HG03280 (cell line): ENCODE measurements at regions not wholly inside any gene's neighbourhood (a gene's known extent, or its start where the extent isn't known, plus 50 kb on each side); places are given as distances from the start of the nearest gene placed in this dataset.

Source experiments
- ATAC-seq: cut with Tn5 transposase; IDR thresholded peaks from one replicate; pipeline ENCODE4 v1.9.1; 2021; ENCODE audit warnings: mild to moderate bottlenecking, moderate library complexity; ENCODE audit not compliant: unreplicated experiment

GRCh38 chr18:44518666-44519065 lies 162.0 kb upstream of the SETBP1 start:
- ATAC-seq: no peak

DNA sequence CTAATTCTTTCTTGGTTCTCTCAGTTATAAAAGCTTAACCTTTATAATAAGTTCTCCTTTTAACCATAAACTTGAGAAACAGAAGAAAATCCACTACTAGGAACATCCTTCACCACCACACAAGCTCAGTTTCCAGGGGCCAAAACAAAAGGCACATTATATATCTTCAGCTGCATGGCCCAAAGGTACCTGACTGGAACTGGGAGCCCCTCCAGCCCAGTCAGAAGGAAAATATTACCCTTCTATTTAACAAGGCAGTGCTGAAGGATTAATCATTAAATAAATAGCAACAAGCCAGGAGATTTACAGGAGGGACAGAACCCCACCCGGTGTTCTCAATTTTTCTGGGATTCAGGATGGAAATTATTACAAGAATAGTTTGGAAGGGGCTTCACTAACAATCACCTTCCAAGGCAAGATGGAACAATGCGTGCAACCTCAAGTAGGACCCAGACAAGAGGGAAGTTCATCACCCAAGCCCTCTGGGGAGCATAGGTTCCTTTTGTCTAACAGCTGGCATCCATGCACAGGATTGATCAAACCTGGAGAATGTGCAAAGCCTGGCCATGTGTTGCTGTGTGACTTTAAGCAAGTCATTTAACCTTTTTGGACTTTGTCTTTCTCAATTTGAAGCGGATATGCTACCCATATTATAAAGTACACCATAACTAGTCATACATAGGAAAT lies 159.6 kb upstream of the SETBP1 start:
- ATAC-seq: no peak

DNA sequence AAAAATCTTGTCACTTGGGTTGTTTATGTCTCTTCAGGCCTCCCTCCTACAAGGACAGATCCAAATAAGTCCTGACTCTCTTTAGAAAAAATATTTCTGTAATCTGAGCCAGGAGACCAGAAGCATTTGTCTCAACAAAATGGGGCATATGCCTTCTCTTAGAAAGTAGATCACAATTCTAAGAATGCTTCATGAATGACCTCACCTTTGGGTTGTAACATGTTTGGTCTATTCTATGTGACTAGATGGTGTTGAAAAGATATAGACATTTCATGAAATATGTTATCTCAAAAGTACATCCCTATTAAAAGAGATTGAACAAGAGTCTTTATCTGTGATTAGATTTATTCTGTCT lies 159.0 kb upstream of the SETBP1 start:
- ATAC-seq: no peak

DNA sequence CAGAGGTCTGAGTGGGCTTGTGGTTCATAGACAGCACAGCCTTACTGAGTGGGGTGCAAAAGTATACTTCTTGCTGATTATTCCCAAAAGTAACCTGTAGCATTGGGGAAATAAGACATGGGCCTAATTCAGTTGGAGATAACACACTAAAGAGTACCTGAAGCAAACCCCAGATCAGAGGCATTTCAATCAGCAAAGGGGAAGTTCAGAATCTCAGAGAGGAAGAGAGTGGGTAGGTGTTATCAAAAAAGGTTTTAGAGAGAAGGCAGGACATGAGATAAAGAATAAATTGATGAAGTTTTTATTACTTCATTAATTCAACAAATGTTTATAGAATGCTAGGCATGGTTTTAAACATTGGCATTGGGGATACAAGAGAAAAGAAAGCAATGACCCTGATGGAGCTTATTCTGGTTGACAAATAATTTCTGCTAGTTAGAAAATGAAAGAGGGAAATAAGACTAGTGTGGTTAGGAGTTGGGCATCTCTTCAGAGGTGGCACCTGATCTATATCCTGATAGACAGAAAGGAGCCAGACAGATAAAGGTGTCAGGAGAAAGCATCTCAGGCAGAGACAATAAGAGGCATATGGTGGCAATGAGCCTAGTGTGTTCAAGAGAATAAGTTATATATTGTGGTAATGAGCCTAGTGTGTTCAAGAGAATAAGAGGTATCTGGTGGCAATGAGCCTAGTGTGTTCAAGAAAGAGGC lies 153.8 kb upstream of the SETBP1 start:
- no peak for ATAC-seq

DNA sequence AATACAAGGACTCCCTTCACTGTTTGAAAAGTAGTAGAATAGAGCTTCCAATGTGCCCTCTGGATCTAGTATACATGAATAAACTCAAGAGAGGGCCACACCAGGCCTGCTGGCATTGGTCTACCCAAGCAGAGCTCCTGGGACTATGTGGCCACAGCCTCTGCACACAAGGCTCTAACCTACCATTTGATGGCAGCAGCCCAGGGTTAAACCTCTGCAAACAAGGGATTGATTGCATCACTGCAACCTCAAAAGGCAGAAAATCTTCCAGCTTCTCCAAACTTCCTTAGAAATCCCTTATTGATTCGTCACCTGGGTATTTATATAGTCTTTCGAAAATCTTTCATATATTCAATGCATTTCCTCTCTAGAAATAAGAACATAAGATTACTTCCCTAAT lies 147.6 kb upstream of the SETBP1 start:
- ATAC-seq: no peak

GRCh38 chr18:44536046-44536445 lies 144.6 kb upstream of the SETBP1 start:
- no peak for ATAC-seq

- no peak for ATAC-seq
Measured at GRCh38 chr18:44536619-44537018, 144.1 kb upstream of the SETBP1 start.

DNA sequence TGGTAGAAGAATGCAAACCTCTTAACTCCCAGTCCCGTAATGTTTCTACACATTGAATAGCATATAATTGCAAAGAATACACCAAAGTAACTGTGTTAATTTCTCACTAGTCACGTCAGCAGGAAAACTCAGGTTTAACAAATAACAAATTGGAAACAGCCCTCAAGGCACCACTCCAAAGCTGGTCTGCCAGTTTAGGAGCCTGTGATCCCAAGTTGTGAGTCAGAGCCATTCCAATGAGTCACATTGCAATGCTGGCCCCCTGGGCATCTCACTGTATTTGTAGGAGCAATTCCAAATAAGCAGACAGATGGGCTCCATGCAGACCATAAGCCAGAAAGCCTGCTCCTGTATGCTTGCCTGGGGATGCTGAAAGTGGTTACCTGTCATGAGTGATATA lies 143.2 kb upstream of the SETBP1 start:
- no peak for ATAC-seq

DNA sequence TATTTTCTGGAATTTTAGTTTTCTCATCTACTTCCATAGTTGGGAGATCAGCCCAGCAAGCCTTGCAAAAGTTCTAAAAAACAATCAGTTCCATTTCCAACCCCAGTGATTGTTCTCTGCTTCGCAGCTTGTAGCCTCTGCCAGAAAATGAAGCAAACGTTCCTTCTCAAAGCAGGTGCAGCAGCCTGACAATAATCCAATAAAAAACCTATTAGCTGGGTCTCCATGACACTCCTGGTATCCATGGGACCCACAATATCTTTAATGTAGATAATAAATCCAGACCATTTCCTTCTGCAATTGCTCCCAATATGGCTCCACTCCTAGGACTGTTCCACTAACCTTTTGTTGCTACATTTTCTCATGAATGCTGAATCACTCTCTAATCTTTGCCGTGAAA lies 140.8 kb upstream of the SETBP1 start:
- no peak for ATAC-seq

DNA sequence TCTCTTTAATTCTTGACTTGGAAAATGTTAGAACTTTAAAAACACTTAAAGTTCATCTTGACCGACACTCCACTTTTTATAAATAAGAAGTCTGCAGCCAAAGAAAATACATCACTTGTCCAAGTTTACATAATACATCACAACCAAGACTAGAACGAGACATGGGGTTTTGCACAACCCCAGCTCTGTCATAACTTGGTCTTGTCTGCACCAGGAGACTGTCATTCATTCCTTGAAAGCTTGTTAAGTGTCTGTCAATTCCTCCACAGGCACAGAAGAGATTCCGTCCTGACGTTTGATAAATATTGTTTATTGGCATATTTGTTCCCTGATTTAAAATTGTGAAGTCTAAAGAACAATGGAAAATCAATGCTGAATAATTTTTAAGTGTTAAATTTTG lies 139.5 kb upstream of the SETBP1 start:
- ATAC-seq: no peak

DNA sequence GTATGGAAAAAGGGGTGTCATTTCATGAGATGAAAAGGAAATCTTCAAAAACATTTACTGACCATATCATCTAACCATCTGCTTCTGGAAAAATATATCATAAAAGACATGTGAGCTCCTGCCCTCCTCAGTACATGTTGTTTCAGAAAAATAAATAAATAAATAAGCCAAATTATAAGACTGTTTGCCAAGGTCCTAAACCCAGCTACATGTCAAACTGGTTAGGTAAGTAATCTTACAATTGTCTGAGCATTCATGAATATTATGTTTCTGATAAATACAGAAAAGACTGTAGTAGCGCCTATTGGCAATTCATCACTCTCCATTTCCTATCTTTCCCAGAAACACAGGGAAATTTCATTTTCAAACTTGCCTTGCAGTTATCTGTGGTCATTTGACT lies 138.9 kb upstream of the SETBP1 start:
- no peak for ATAC-seq

- ATAC-seq: no peak
Measured at GRCh38 chr18:44543387-44543786, 137.3 kb upstream of the SETBP1 start.

DNA sequence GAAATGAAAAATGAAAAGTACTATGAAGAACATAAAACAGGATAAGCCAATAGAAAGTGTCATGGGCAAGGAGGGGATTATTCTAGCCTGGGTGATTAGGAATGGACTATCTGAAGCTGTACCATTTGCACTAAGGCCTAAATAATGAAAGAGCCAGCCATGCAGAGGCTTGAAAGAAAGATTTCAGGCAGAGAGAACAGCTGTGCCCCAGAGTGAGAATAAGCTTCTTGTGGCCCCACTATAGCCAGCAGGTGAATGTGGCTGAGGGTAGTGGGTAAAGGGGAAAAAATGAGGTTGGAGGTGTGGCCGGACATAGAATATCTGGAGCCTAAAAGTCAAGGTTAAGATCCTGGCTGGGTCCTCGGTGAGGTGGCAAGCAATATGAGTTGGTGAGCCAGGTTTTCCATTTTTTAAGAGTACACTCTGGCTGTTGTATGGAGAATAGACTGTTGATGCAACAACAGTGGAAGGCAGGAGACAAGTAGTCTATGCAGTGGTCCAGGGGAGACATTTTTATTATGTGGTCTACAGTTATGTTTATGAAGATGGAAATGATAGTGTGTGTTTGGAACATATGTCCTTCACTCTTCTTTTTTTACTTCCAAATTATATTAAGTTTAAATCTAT lies 135.2 kb upstream of the SETBP1 start:
- ATAC-seq: no peak

DNA sequence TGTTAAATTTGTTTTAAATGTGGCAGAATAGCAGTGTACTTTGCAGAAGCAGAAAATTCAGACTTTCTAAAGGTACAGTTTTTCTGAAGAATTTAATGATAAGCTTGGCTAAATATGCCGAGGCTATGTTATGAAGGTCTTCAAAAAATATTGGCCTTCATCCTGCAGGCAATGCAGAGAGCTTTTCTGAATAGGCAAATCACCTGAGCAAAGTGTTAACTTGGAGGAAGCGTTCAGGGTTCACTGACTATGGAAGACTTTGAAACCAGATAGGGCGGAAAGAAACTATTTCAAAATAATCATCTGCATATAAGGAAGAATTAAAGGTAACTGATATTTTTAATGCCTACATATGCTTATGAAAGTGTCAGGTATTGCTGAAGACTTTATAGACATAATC lies 133.7 kb upstream of the SETBP1 start:
- ATAC-seq: no peak

DNA sequence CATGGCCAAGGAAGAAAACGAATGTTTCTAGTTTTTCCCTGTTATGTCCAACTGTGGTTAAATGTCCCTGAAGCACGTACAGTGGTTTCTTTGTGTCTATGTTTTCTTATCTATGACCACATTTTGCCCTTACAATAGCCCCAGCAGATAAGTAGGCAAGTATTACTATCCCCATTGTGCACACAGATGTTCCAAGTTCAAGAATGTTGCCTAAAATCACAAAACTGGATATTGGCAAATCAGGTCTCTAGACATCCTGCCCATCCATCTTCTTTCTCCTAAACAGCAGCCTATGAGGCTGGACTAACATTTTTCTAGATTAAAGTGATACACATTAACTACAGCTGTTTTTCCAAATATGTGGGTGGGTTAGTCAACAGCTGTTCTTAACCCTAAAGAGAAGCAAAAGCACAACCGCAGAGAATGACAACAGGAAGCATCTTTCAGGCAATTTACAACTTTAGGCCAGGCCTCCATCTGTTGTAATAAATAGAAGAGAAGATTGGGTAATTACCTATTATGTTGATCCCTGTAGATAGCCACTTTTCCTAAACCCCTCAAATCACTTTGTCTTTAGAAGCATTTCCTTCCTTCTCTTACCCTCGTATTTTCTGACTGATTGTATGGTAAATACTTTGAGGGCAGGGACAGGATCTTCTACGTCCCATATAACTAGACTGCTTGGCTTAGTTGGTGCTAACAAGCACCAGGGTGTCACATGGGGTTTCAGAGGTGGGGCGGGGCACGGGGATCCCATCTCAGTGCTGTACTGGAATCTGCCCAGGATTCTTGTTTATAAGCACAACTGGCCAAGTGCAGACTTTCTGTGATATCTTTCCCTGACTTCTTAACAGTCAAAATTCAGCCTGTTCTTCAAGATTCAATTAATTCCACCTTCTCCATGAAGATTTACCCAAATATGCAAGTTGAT lies 132.1 kb upstream of the SETBP1 start:
- ATAC-seq: no peak

- no peak for ATAC-seq
Measured at GRCh38 chr18:44552706-44553105, 128.0 kb upstream of the SETBP1 start.

DNA sequence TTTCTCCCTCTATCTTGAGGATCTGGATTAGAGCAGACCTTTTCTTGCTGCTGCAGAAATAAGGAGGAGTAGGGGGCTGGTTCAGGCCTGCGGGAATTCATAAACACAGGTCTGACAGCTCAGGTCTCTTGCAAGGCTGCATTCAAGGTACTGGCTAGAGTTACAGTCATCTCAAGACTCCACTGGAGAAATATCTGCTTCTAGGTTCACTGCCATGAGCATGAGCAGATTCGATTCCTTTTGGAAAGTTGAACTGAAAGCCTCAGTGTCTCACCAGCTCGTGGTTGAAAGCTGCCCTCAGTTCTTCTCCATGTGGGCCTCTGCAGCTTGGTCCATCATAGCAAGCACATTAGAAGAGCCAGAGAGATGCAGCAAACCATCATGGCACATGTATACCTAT lies 124.4 kb upstream of the SETBP1 start:
- ATAC-seq: no peak

GRCh38 chr18:44557616-44558151 lies 123.0 kb upstream of the SETBP1 start:
- ATAC-seq: no peak

GRCh38 chr18:44558767-44559166 lies 121.9 kb upstream of the SETBP1 start:
- ATAC-seq: no peak

GRCh38 chr18:44562986-44563385 lies 117.7 kb upstream of the SETBP1 start:
- ATAC-seq: no peak

- no peak for ATAC-seq
Measured at GRCh38 chr18:44564922-44565321, 115.8 kb upstream of the SETBP1 start.
